Mucosa of descending colon (tissue), 3 donors: ENCODE measurements at regions not wholly inside any gene's neighbourhood (a gene's known extent, or its start where the extent isn't known, plus 50 kb on each side); places are given as distances from the start of the nearest gene placed in this dataset.

ENCODE experiments used
- ATAC-seq: fragments of 200-7000 bp; cut with Tn5 transposase; one replicate; pipeline ENCODE4 v1.9.1; 2020; ENCODE audit warnings: mild to moderate bottlenecking, moderate library complexity
- DNase-seq, 3 donors: peaks; one replicate each; pipeline ENCODE4 v3.0.0-alpha.2; 2020
- H3K36me3 ChIP-seq: fragments of 200-600 bp; one replicate; pipeline ENCODE4 v1.8.0; 2021; ENCODE audit warnings: low read depth, mild to moderate bottlenecking
- H3K4me1 ChIP-seq: fragments of 200-600 bp; one replicate; pipeline ENCODE4 v1.8.0; 2021; ENCODE audit warnings: low read depth, mild to moderate bottlenecking
- H3K4me3 ChIP-seq: fragments of 200-600 bp; one replicate; pipeline ENCODE4 v1.8.0; 2021; ENCODE audit warnings: mild to moderate bottlenecking
- H3K9me3 ChIP-seq: fragments of 200-600 bp; one replicate; pipeline ENCODE4 v1.8.0; 2021; ENCODE audit warnings: mild to moderate bottlenecking
- intact Hi-C, 2 donors: fragments of 100-400 bp; cut with DNase I in 1 of 2; cut with micrococcal nuclease in 1 of 2; formaldehyde crosslinking; loops; one replicate each; pipeline versions ENCODE4 v1.11.0 to v1.11.1; 2022; cut with DNase I, micrococcal nuclease
- TF ChIP-seq, protein P1 (sequence below): fragments of 200-600 bp; IDR thresholded peaks from one replicate; pipeline ENCODE4 v1.8.0; 2022; ENCODE audit warnings: antibody characterized with exemption, mild to moderate bottlenecking
- donor health status: DM: no; HTN: no; CAD: no; lungs with moderate emphysema.
- donor health status: DM: no; HTN: no; CAD: no.
- donor health status: DM: no; HTN: yes; CAD: no.

DNA sequence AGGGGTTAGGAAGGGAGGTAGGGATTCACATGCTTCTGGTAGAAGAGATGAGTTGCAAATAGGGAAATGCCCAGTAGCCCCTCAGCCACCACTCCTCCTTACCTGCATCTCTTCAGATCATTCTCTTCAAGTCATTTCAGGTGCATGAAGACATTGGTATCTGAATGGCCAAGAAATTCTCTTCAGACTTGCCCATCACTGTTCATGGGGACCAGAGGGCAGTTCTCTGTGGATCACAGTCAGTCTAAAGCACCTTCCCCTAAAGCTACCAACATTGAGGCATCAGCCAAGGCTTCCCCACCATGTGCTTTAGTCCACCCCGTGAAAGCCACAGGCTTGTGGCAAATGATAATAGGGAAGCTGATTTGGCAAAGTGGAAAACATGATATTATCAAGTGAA is 319.4 kb upstream of the ZNF32 start:
- no peaks in the 10 kb centered on the region for H3K36me3 ChIP-seq
- ATAC-seq = no peak
- intact Hi-C loops = no loop called here
- H3K4me3 ChIP-seq = no peak overlapping the region
- DNase-seq = no peak
- TF ChIP-seq, protein P1, sequence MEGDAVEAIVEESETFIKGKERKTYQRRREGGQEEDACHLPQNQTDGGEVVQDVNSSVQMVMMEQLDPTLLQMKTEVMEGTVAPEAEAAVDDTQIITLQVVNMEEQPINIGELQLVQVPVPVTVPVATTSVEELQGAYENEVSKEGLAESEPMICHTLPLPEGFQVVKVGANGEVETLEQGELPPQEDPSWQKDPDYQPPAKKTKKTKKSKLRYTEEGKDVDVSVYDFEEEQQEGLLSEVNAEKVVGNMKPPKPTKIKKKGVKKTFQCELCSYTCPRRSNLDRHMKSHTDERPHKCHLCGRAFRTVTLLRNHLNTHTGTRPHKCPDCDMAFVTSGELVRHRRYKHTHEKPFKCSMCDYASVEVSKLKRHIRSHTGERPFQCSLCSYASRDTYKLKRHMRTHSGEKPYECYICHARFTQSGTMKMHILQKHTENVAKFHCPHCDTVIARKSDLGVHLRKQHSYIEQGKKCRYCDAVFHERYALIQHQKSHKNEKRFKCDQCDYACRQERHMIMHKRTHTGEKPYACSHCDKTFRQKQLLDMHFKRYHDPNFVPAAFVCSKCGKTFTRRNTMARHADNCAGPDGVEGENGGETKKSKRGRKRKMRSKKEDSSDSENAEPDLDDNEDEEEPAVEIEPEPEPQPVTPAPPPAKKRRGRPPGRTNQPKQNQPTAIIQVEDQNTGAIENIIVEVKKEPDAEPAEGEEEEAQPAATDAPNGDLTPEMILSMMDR = no peak
- H3K4me1 ChIP-seq = peaks cover 5% of the 10 kb centered on the region
- H3K9me3 ChIP-seq = no peaks in the 10 kb centered on the region

DNA sequence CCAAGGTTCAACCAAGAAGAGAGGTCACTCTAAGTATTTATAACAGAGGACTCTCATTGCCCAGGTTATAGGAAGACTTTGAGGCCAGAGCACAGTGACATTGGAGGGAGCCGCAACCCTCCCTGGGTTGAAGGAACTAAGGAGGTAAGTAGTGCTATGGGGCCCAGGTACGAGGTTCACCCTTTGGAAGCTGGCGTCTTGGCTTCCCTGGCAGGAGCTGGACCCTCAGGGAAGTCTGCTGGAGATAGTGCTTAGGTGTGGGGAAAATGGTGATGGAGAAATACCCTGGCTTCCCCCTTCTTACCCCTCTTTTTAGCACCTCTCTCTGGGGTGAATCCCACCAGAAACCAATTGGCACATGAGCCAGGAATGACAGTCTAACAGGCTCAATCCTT is 317.9 kb upstream of the ZNF32 start:
- no peaks in the 10 kb centered on the region for H3K9me3 ChIP-seq
- TF ChIP-seq, protein P1 = no peak

DNA sequence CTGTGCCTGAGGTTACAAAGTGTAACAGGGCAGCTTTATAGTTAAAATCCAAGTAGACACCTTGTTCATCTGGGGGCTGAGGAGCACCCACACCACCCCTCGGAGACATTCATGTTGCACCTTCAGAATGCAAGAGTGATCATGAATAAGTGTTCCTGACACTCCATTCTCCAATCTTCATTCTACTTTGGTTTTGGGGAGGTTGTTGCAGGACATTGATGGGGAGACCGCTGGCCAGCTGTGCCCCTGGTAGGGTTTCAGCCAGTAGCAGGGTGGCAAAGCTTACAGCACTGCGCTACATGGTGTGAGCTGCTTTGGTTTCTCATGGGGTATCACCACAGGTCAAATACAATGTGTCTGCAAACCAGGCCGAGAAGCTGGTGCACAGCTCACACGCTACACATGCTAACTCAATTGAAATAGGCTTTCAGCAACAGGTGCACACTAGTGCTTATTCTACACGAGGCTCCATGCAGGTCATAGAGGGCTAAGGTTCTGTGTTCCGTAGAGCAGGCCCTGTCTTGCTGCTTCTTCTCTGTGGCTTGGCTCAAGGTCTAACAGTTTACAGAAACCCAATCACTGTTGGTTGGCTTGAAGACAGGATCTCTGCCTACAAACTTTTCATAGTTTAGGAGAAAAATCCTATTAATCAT is 317.4 kb upstream of the ZNF32 start:
- no peaks in the 10 kb centered on the region for H3K9me3 ChIP-seq
- H3K4me3 ChIP-seq = no peak overlapping the region
- peaks cover 5% of the 10 kb centered on the region for H3K4me1 ChIP-seq
- no peaks in the 10 kb centered on the region for H3K36me3 ChIP-seq
- TF ChIP-seq, protein P1 = no peak
- DNase-seq (no peak), ATAC-seq (no peak)
- intact Hi-C loops = no loop called here

More for the DNA sequence above, 317.9 kb upstream of the ZNF32 start:
- DNase-seq = no peak
- intact Hi-C loops = no loop called here
- ATAC-seq = no peak
- Histone ChIP-seq H3K4me3 (no peak overlapping the region), H3K36me3 (no peaks in the 10 kb centered on the region), H3K4me1 (peaks cover 5% of the 10 kb centered on the region)

DNA sequence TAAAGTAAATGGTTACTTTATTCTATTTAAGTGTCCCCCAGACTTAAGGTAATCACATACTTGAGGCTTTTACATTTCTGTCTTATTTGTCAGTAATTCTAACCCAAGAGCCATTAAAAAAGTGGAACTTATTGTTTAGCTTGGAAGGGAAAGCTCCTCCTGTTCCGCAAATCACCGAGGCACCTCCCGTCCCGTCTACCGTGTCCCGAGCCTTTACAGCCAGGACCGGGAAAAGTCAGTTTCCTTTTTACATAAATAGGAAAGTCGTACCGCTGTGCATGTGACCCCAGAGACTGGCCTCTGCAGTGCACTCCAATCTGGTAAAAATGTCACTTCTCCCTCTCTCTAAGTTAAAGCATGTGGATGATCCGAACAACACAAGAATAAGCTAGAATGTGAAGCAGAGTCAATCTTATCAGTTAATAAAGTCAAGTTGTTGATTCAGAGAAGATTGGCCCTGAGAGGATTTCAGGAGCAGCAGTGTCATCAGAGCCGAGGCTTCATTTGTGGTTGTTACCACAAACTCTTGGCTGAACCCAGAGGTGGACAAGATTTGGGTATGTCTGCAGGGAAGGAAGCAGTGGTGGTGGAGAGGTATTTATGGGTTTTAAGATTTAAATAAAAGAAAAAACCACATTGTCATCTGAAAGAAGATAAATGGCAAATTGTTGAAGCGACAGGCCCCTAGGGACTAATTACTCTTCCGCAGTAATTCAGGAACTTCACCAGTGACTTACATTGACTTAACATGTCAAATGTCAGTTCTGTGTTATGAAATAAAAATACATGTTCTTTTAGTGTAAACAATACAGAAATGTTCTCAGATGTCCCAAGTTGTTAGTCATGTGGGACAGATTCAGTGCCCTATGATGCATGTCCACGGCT is 316.6 kb upstream of the ZNF32 start:
- no peak for ATAC-seq
- no peak for DNase-seq
- TF ChIP-seq, protein P1 = no peak
- intact Hi-C loops = no loop called here
- no peak overlapping the region for H3K4me3 ChIP-seq
- H3K36me3 ChIP-seq = no peaks in the 10 kb centered on the region
- peaks cover 5% of the 10 kb centered on the region for H3K4me1 ChIP-seq
- H3K9me3 ChIP-seq = no peaks in the 10 kb centered on the region

DNA sequence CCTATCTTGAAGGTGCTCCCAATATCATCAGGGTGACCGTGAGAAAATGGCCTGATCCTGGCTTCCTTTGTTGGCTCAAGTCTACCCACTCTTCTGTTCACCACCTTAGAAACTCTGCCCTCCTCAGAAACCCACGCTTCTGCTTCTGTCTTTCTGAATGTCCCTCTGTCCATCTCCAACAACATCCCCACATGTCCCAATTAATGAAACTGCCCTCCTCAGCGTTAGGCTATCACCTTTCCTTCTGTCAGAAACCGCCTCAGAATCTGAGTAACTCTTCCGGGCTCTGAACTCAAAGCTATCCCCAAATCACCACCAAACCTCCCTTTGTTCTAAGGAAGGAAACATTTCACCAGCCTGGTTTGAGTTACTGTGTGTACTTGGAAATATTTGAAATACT is 315.8 kb upstream of the ZNF32 start:
- Histone ChIP-seq H3K4me3 (no peak overlapping the region), H3K36me3 (no peaks in the 10 kb centered on the region), H3K9me3 (no peaks in the 10 kb centered on the region), H3K4me1 (peaks cover 5% of the 10 kb centered on the region)
- intact Hi-C loops = no loop called here
- TF ChIP-seq, protein P1 = no peak
- ATAC-seq (no peak), DNase-seq (no peak)
